HepG2 (cell line): ENCODE measurements at regions not wholly inside any gene's neighbourhood (a gene's known extent, or its start where the extent isn't known, plus 50 kb on each side); places are given as distances from the start of the nearest gene placed in this dataset.

Source experiments
- ATAC-seq: fragments of 200-7000 bp; cut with Tn5 transposase; 3 replicates; pipeline ENCODE4 v1.9.1; 2020; ENCODE audit warnings: mild to moderate bottlenecking, moderate library complexity
- BruUV-seq: library from RNA; stranded (reverse); fragments of 400-500 nt; replicated peaks from 2 replicates; lab custom pipeline; 2021; lab: Mats Ljungman, UMichigan
- CTCF ChIA-PET: fragments of 300-600 bp; formaldehyde crosslinking; extraction: SDS; loops from one replicate; lab custom pipeline; 2021; ENCODE audit warnings: low total read pairs, inconsistent platforms, low intra/inter-chr PET ratio; lab: Yijun Ruan, JAX
- POLR2A ChIA-PET: fragments of 350-600 bp; sonication (Branson Sonifier 250); formaldehyde crosslinking; loops from one replicate; lab custom pipeline; 2020; ENCODE audit warnings: antibody characterized with exemption, inconsistent platforms; lab: Yijun Ruan, JAX
- DNase-seq: peaks from one replicate; pipeline ENCODE4 v3.0.0-alpha.2; 2015; ENCODE audit warnings: low spot score
- FAIRE-seq: peaks from 3 replicates; lab custom pipeline; 2011; peaks lifted over from hg19 to GRCh38; lab: Jason Lieb, UNC
- H2AFZ ChIP-seq: one replicate; pipeline ENCODE4 v1.6.1; 2011; ENCODE audit warnings: low read length, inconsistent platforms
- H3K27ac ChIP-seq: fragments of 300-600 bp; 3 replicates; pipeline ENCODE4 v1.8.0; 2011; ENCODE audit warnings: mixed run types, mild to moderate bottlenecking, mixed read lengths, low read length, inconsistent platforms; ENCODE audit not compliant: insufficient read depth; ENCODE audit errors: extremely low read length
- H3K27me3 ChIP-seq, 2 experiments: fragments of 200-600 bp in 1 of 2; 2 replicates in 1 of 2; 3 replicates in 1 of 2; pipeline versions ENCODE4 v1.6.0 to v1.8.0; 2011; ENCODE audit warnings: low read length in 2 of 2, mild to moderate bottlenecking in 2 of 2, moderate library complexity in 2 of 2, inconsistent platforms in 1 of 2; ENCODE audit not compliant: insufficient read depth in 2 of 2, control insufficient read depth in 1 of 2
- H3K36me3 ChIP-seq, 2 experiments: fragments of 200-600 bp in 1 of 2; replicated peaks in 1 of 2; 2 replicates in 1 of 2; 3 replicates in 1 of 2; pipeline versions ENCODE4 v1.5.1 to v1.8.0; 2011; ENCODE audit warnings: low read length in 2 of 2, inconsistent platforms in 1 of 2; ENCODE audit not compliant: insufficient read depth in 2 of 2, control insufficient read depth in 1 of 2
- H3K4me1 ChIP-seq: 2 replicates; pipeline ENCODE4 v1.5.1; 2012; ENCODE audit warnings: low read length, inconsistent platforms; ENCODE audit not compliant: insufficient read depth
- H3K4me2 ChIP-seq: 2 replicates; pipeline ENCODE4 v1.6.0; 2011; ENCODE audit warnings: low read depth, low read length, inconsistent platforms
- H3K4me3 ChIP-seq, 3 experiments: fragments of 200-600 bp in 1 of 3; sonication (generic), shearing (Covaris generic) in 1 of 3; replicated peaks in 1 of 3; 2 replicates each; pipeline ENCODE4 v1.5.1; 2011 to 2016; ENCODE audit warnings: low read length in 3 of 3, inconsistent platforms in 2 of 3, low read depth in 2 of 3, mild to moderate bottlenecking in 2 of 3, control low read depth in 1 of 3, mixed read lengths in 1 of 3; ENCODE audit not compliant: insufficient read depth in 1 of 3
- H3K79me2 ChIP-seq: one replicate; pipeline ENCODE4 v1.6.1; 2011; ENCODE audit warnings: low read length, inconsistent platforms; ENCODE audit not compliant: insufficient read depth
- H3K9ac ChIP-seq: 2 replicates; pipeline ENCODE4 v1.6.0; 2011; ENCODE audit warnings: mild to moderate bottlenecking, low read depth, low read length, inconsistent platforms; ENCODE audit not compliant: insufficient read depth
- H3K9me3 ChIP-seq: 2 replicates; pipeline ENCODE4 v1.5.1; 2012; ENCODE audit warnings: mild to moderate bottlenecking, low read length
- H4K20me1 ChIP-seq: 2 replicates; pipeline ENCODE4 v1.6.0; 2011; ENCODE audit warnings: inconsistent platforms, mild to moderate bottlenecking, low read length, moderate library complexity; ENCODE audit not compliant: insufficient read depth
- CBX1 ChIP-seq: IDR thresholded peaks from one replicate; pipeline ENCODE4 v1.6.1; 2016; ENCODE audit warnings: antibody characterized with exemption, low read depth
- DDIT3 ChIP-seq: sonication (generic); formaldehyde crosslinking; IDR thresholded peaks from 2 replicates; pipeline ENCODE4 v1.4.0; 2020; ENCODE audit warnings: mild to moderate bottlenecking, missing genetic modification reagents
- DMTF1 ChIP-seq: sonication (generic); formaldehyde crosslinking; IDR thresholded peaks from 2 replicates; pipeline ENCODE4 v1.4.0; 2020; ENCODE audit warnings: mild to moderate bottlenecking, missing genetic modification reagents
- ESRRA ChIP-seq: sonication (generic); formaldehyde crosslinking; IDR thresholded peaks from 2 replicates; pipeline ENCODE4 v1.5.1; 2020; ENCODE audit warnings: mild to moderate bottlenecking, low read depth, missing genetic modification reagents
- MYPOP ChIP-seq: sonication (generic); formaldehyde crosslinking; IDR thresholded peaks from 2 replicates; pipeline ENCODE4 v1.8.1; 2023; ENCODE audit warnings: mild to moderate bottlenecking, moderate library complexity, missing genetic modification reagents
- NFYC ChIP-seq: IDR thresholded peaks from 2 replicates; pipeline ENCODE4 v1.6.1; 2016; ENCODE audit warnings: missing genetic modification reagents, missing compliant biosample characterization
- NONO ChIP-seq, 2 experiments: fragments of 450-650 bp in 1 of 2; sonication (generic) in 1 of 2; formaldehyde crosslinking in 1 of 2; IDR thresholded peaks in 1 of 2; conservative IDR thresholded peaks in 1 of 2; 2 replicates each; pipeline versions ENCODE4 v1.6.1 to v1.8.0; 2017 to 2022; ENCODE audit warnings: mild to moderate bottlenecking in 1 of 2, missing genetic modification reagents in 1 of 2, moderate library complexity in 1 of 2
- RELA ChIP-seq: sonication (generic); formaldehyde crosslinking; IDR thresholded peaks from 2 replicates; pipeline ENCODE4 v1.4.0; 2020; ENCODE audit warnings: missing genetic modification reagents
- RFXANK ChIP-seq: IDR thresholded peaks from 2 replicates; pipeline ENCODE4 v1.6.1; 2016
- RXRB ChIP-seq: IDR thresholded peaks from 2 replicates; pipeline ENCODE4 v1.6.1; 2016; ENCODE audit warnings: borderline replicate concordance, missing genetic modification reagents, missing compliant biosample characterization
- SOX6 ChIP-seq, 2 experiments: fragments of 450-650 bp in 1 of 2; sonication (generic) in 1 of 2; formaldehyde crosslinking in 1 of 2; IDR thresholded peaks; 2 replicates each; pipeline versions ENCODE4 v1.4.0 to v1.6.1; 2017 to 2020; ENCODE audit warnings: antibody characterized with exemption in 1 of 2, mild to moderate bottlenecking in 1 of 2, missing genetic modification reagents in 1 of 2
- TBX3 ChIP-seq: fragments of 450-650 bp; IDR thresholded peaks from 2 replicates; pipeline ENCODE4 v1.6.1; 2017; ENCODE audit warnings: antibody characterized with exemption, mild to moderate bottlenecking, inconsistent platforms, borderline replicate concordance
- TFAP4 ChIP-seq: sonication (generic); IDR thresholded peaks from 2 replicates; pipeline ENCODE4 v1.6.1; 2016; ENCODE audit warnings: low read depth, borderline replicate concordance
- TOPORS ChIP-seq: sonication (generic); formaldehyde crosslinking; IDR thresholded peaks from 2 replicates; pipeline ENCODE4 v1.8.0; 2023; ENCODE audit warnings: mild to moderate bottlenecking, missing genetic modification reagents
- TRIM24 ChIP-seq: sonication (generic); formaldehyde crosslinking; IDR thresholded peaks from 2 replicates; pipeline ENCODE4 v1.8.0; 2022; ENCODE audit warnings: mild to moderate bottlenecking, missing genetic modification reagents
- YEATS2 ChIP-seq: sonication (generic); formaldehyde crosslinking; IDR thresholded peaks from 2 replicates; pipeline ENCODE4 v1.4.0; 2020; ENCODE audit warnings: missing genetic modification reagents, borderline replicate concordance
- ZMAT3 ChIP-seq: sonication (generic); formaldehyde crosslinking; conservative IDR thresholded peaks from 2 replicates; pipeline ENCODE4 v1.7.0; 2021; ENCODE audit warnings: missing genetic modification reagents
- ZMYM2 ChIP-seq: sonication (generic); formaldehyde crosslinking; IDR thresholded peaks from 2 replicates; pipeline ENCODE4 v1.8.0; 2022; ENCODE audit warnings: mild to moderate bottlenecking, missing genetic modification reagents
- ZNF616 ChIP-seq: sonication (generic); formaldehyde crosslinking; IDR thresholded peaks from 2 replicates; pipeline ENCODE4 v1.5.0; 2020; ENCODE audit warnings: low read depth, mild to moderate bottlenecking, missing genetic modification reagents
- ZSCAN20 ChIP-seq: sonication (generic); formaldehyde crosslinking; IDR thresholded peaks from 2 replicates; pipeline ENCODE4 v1.4.0; 2020; ENCODE audit warnings: missing genetic modification reagents, mild to moderate bottlenecking, borderline replicate concordance
- WGBS: methylation state at CpG from one replicate; pipeline ENCODE4 v1.1.6; 2017; ENCODE audit warnings: low lambda C conversion rate; 5-methylcytosine and 5-hydroxymethylcytosine counted together
- in situ Hi-C: cut with HindIII; loops from 2 replicates; pipeline ENCODE4 v1.10.0; 2017; ENCODE audit warnings: low pct_unique_long_range_greater_than_20kb; ENCODE audit not compliant: extremely low pct_ligation_motif_present
- intact Hi-C: fragments of 100-400 bp; cut with micrococcal nuclease; formaldehyde crosslinking; loops from one replicate; pipeline ENCODE4 v1.10.0; 2022; ENCODE audit not compliant: unreplicated experiment
- TF ChIP-seq, protein P1 (sequence below): sonication (generic); formaldehyde crosslinking; IDR thresholded peaks from 2 replicates; pipeline ENCODE4 v1.8.1; 2023; ENCODE audit warnings: mild to moderate bottlenecking, missing genetic modification reagents, borderline replicate concordance

GRCh38 chrX:143429131-143429530, 88.1 kb downstream of the SPANXN3 start (continued):
- TF ChIP-seq TFAP4 (no peak), DMTF1 (CRISPR knock-in tag) (no peak), SOX6 (IDR thresholded peaks at IDR 0.05) (no peak), SOX6 (CRISPR knock-in tag; IDR thresholded peaks at IDR 0.05) (no peak), RELA (no peak), RFXANK (CRISPR knock-in tag) (no peak), DDIT3 (no peak), TBX3 (no peak), CBX1 (no peak)
- TF ChIP-seq, protein P1, sequence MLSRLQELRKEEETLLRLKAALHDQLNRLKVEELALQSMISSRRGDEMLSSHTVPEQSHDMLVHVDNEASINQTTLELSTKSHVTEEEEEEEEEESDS (CRISPR knock-in tag) = no peak

DNA sequence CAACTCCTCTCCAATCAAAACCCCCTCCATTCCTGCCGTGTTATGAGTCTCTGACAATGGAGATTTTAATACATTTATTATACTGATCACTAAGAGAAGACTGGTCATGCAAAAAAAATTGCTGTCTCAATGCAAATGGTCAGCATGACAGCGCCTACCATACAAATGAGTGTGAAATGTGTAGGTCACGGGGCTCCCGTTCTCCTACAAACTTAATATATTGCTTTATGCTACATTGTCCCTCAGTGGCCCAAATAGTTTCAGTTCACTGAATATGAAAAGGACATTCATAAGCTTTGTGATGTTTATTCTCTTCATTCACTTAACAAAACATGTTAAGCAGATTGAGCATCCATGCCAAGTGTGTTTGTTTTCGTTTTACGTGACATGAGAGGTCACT, 116.1 kb downstream of the SPANXN3 start:
- FAIRE-seq = no peak
- Histone ChIP-seq H3K4me2 (no peak overlapping the region), H2AFZ (no peak overlapping the region), H3K4me3 (no peak overlapping the region), H4K20me1 (no peaks in the 10 kb centered on the region), H3K27me3 (no peaks in the 10 kb centered on the region), H3K4me1 (no peaks in the 10 kb centered on the region), H3K79me2 (no peaks in the 10 kb centered on the region), H3K9ac (no peak overlapping the region), H3K9me3 (peaks cover 22% of the 10 kb centered on the region), H3K36me3 (no peaks in the 10 kb centered on the region), H3K27ac (no peak overlapping the region)
- in situ Hi-C loops (no loop called here), intact Hi-C loops (no loop called here)
- WGBS = 0% methylated on average over 6 of the region's 6 CpGs
- TF ChIP-seq ZNF616 (CRISPR knock-in tag) (no peak), ZMAT3 (CRISPR knock-in tag) (no peak), ESRRA (CRISPR knock-in tag) (no peak), MYPOP (CRISPR knock-in tag) (no peak), ZMYM2 (no peak), ZSCAN20 (CRISPR knock-in tag) (no peak), TRIM24 (no peak), RXRB (no peak), YEATS2 (no peak), NONO (IDR thresholded peaks at IDR 0.05) (no peak), NONO (CRISPR knock-in tag; conservative IDR thresholded peaks at IDR 0.05) (no peak), NFYC (no peak), TOPORS (no peak)
- ChIA-PET POLR2A (no interaction called here), CTCF (no interaction called here)
- no TSS peak for BruUV-seq
- no peak for DNase-seq
- no peak for ATAC-seq
